ENCODE measurements at regions not wholly inside any gene's neighbourhood (a gene's known extent, or its start where the extent isn't known, plus 50 kb on each side); places are given as distances from the start of the nearest gene placed in this dataset.

DNA sequence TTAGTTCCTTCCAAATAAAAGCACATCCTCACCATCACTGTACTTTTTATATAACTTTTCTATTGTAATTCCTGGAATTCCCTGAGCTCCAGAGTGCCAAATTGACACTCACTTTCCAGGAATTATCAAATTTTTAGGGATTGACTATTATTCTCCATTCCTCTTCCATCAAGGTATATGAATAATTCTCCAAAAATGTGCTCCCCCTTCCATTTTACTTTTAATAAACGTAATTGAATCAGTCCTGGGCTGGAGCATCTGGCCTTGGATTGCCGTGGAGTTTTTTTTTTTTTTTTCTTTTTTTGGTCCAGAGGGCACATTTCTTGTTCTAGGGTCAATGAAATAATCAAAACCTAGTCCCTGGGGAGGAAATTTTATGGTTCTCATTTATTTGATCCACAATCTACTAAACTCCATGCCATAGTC is 304.3 kb downstream of the CDCA7 start (continued):
- TF ChIP-seq, protein P1, sequence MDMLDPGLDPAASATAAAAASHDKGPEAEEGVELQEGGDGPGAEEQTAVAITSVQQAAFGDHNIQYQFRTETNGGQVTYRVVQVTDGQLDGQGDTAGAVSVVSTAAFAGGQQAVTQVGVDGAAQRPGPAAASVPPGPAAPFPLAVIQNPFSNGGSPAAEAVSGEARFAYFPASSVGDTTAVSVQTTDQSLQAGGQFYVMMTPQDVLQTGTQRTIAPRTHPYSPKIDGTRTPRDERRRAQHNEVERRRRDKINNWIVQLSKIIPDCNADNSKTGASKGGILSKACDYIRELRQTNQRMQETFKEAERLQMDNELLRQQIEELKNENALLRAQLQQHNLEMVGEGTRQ (IDR thresholded peaks at IDR 0.05), result no peak

DNA sequence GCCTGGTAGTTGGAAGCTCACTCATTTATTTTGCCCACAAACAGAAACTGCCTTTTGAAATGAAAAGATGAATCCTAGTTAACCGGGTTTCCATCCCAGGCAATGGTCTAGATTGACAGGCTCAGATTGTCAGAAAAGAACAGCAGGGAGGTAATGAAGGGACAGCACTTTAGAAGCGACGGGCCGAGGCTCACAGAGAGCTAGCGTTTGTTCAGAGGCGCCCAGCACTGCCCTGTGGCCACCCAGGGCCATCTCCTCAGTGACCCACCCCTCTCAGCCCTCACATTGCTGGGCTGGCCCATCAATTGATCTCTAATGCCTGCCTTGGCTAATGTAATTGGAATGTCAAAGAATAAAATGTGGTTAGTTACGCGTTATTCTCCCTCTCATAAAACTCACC is 304.8 kb downstream of the CDCA7 start:
- CTCF ChIA-PET, result interaction anchor here (0.7 kb wide), 1 partner anchor 262 kb away, joined by 3 read pairs; no protein-coding TSS in a partner anchor
- DNase-seq (ENCODE audit: low read depth in 1 of 2, low spot score in 1 of 2), result no peak
- WGBS (ENCODE audit: missing lambda C conversion rate), result 96% methylated on average over 8 of the region's 8 CpGs

DNA sequence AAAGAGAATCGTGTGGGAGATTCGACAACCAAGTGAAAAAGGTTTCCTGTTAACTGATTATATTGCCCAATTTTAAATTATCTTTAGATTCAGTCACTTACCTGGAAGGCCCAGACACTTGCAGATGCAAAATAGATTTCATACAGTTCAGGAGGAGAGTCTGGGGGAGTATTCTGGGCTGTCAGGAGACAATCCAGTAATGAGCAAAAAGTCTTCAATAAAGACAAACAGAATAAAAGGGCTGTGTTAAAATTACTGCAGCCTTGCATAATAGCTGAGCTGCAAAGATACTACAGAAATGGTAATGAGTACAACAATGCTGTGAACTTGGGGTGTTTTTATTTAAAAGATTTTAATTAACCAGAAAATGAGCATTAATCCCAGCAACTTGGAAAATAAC is 303.6 kb downstream of the SP3 start:
- 95% methylated on average over 2 of the region's 2 CpGs for WGBS (ENCODE audit: missing lambda C conversion rate)
- ATAC-seq (no peak), DNase-seq (ENCODE audit: low read depth in 1 of 2, low spot score in 1 of 2) (no peak), FAIRE-seq (no peak)
- ChIA-PET POLR2A (no interaction called here), CTCF (interaction anchor here (1.0 kb wide), 1 partner anchor 258 kb away, joined by 3 read pairs; no protein-coding TSS in a partner anchor)
- Histone ChIP-seq H3K27ac (no peak overlapping the region), H3K9me3 (no peaks in the 10 kb centered on the region), H3K4me2 (no peak overlapping the region), H3K4me3 (no peak overlapping the region), H3K4me1 (peaks cover 22% of the 10 kb centered on the region)
- TF ChIP-seq, protein P2, sequence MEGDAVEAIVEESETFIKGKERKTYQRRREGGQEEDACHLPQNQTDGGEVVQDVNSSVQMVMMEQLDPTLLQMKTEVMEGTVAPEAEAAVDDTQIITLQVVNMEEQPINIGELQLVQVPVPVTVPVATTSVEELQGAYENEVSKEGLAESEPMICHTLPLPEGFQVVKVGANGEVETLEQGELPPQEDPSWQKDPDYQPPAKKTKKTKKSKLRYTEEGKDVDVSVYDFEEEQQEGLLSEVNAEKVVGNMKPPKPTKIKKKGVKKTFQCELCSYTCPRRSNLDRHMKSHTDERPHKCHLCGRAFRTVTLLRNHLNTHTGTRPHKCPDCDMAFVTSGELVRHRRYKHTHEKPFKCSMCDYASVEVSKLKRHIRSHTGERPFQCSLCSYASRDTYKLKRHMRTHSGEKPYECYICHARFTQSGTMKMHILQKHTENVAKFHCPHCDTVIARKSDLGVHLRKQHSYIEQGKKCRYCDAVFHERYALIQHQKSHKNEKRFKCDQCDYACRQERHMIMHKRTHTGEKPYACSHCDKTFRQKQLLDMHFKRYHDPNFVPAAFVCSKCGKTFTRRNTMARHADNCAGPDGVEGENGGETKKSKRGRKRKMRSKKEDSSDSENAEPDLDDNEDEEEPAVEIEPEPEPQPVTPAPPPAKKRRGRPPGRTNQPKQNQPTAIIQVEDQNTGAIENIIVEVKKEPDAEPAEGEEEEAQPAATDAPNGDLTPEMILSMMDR (IDR thresholded peaks at IDR 0.05), result no peak
- TF ChIP-seq, protein P3, sequence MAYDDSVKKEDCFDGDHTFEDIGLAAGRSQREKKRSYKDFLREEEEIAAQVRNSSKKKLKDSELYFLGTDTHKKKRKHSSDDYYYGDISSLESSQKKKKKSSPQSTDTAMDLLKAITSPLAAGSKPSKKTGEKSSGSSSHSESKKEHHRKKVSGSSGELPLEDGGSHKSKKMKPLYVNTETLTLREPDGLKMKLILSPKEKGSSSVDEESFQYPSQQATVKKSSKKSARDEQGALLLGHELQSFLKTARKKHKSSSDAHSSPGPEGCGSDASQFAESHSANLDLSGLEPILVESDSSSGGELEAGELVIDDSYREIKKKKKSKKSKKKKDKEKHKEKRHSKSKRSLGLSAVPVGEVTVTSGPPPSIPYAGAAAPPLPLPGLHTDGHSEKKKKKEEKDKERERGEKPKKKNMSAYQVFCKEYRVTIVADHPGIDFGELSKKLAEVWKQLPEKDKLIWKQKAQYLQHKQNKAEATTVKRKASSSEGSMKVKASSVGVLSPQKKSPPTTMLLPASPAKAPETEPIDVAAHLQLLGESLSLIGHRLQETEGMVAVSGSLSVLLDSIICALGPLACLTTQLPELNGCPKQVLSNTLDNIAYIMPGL (CRISPR knock-in tag; IDR thresholded peaks at IDR 0.05; ENCODE audit: borderline replicate concordance), result no peak
- TF ChIP-seq, protein P1 (IDR thresholded peaks at IDR 0.05), result no peak
- TF ChIP-seq EHF (CRISPR knock-in tag; IDR thresholded peaks at IDR 0.05) (no peak), FOSB (CRISPR knock-in tag; IDR thresholded peaks at IDR 0.05) (no peak), CHD4 (IDR thresholded peaks at IDR 0.05; ENCODE audit: borderline replicate concordance) (no peak), SMC3 (IDR thresholded peaks at IDR 0.05) (no peak), MAFK (IDR thresholded peaks at IDR 0.05; ENCODE audit: partially characterized antibody) (no peak), CHD2 (IDR thresholded peaks at IDR 0.05; ENCODE audit: low read length, partially characterized antibody) (no peak), HOXB5 (CRISPR knock-in tag; IDR thresholded peaks at IDR 0.05) (no peak), ZC3H11A (IDR thresholded peaks at IDR 0.05) (no peak), HOXB13 (CRISPR knock-in tag; IDR thresholded peaks at IDR 0.05; ENCODE audit: low read depth) (no peak), TFCP2L1 (CRISPR knock-in tag; IDR thresholded peaks at IDR 0.05) (no peak), GATA3 (IDR thresholded peaks at IDR 0.05; ENCODE audit: borderline replicate concordance) (no peak), MYC (IDR thresholded peaks at IDR 0.05; ENCODE audit: borderline replicate concordance, low read length) (no peak), NPAS2 (CRISPR knock-in tag; IDR thresholded peaks at IDR 0.05; ENCODE audit: borderline replicate concordance) (no peak), EHMT2 (IDR thresholded peaks at IDR 0.05; ENCODE audit: low read depth) (no peak)
- TF ChIP-seq, protein P4, sequence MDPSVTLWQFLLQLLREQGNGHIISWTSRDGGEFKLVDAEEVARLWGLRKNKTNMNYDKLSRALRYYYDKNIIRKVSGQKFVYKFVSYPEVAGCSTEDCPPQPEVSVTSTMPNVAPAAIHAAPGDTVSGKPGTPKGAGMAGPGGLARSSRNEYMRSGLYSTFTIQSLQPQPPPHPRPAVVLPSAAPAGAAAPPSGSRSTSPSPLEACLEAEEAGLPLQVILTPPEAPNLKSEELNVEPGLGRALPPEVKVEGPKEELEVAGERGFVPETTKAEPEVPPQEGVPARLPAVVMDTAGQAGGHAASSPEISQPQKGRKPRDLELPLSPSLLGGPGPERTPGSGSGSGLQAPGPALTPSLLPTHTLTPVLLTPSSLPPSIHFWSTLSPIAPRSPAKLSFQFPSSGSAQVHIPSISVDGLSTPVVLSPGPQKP (IDR thresholded peaks at IDR 0.05; ENCODE audit: low read depth, low read length), result no peak

More for the DNA sequence above, 304.8 kb downstream of the CDCA7 start:
- H3K9me3 ChIP-seq, result no peaks in the 10 kb centered on the region
- peak overlapping the region; percentile 67; the same call in 1 of the 3 replicates for H3K4me2 ChIP-seq
- H3K27ac ChIP-seq, result peak overlapping the region; percentile 78 to 87; a peak in 5 of 6 replicates
- ATAC-seq, result no peak
- POLR2A ChIA-PET, result no interaction called here
- H3K4me3 ChIP-seq, result no peak overlapping the region
- no peak for FAIRE-seq
- peaks cover 37% of the 10 kb centered on the region for H3K4me1 ChIP-seq
- TF ChIP-seq TFCP2L1 (CRISPR knock-in tag; IDR thresholded peaks at IDR 0.05), result no peak
- no peak for TF ChIP-seq HEYL (CRISPR knock-in tag; IDR thresholded peaks at IDR 0.05)
- TF ChIP-seq ZSCAN20 (CRISPR knock-in tag; IDR thresholded peaks at IDR 0.05), result no peak
- TF ChIP-seq HOXB5 (CRISPR knock-in tag; IDR thresholded peaks at IDR 0.05), result no peak
- TF ChIP-seq SREBF2 (IDR thresholded peaks at IDR 0.05), result no peak
- no peak for TF ChIP-seq RFX5 (IDR thresholded peaks at IDR 0.05)
- TF ChIP-seq, protein P5, sequence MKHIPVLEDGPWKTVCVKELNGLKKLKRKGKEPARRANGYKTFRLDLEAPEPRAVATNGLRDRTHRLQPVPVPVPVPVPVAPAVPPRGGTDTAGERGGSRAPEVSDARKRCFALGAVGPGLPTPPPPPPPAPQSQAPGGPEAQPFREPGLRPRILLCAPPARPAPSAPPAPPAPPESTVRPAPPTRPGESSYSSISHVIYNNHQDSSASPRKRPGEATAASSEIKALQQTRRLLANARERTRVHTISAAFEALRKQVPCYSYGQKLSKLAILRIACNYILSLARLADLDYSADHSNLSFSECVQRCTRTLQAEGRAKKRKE (CRISPR knock-in tag; IDR thresholded peaks at IDR 0.05; ENCODE audit: low read depth), result no peak

All from A549 (cell line).